ENCODE measurements at regions not wholly inside any gene's neighbourhood (a gene's known extent, or its start where the extent isn't known, plus 50 kb on each side); places are given as distances from the start of the nearest gene placed in this dataset.

DNA sequence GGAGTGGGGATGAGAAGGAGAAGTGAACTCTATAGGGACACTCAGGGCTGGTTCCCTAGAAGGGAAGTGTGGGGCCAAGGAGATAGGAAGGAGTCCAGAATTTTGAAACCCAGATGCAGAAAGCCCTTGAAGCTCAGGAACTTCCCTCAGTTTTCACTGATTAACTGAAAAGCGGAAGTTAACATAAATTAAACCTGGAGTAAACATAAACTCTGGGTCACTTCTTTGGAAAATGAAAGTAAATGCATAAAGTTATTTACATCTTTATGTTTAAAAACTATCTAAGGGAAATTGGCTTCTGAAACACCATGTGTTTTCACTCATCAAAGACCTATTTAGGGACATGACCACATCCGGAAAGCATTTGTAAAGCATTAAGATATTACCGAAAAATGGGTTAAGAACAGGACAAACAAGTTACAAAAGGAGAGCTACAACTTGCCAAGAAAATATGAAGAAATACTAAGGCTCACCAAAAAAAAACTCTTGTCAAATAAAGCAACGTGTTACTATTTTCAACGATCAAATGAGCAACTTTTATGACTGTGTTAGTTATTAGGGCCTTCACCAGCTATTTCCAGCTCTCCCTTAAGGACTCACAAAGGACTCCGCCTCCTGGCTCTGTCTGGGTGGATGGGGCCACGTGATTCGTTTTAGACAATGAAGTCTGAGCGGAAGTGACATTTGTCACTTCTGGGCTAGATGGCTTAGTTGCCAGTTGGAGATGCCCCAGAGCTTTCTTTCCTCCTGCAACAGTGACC is 439.1 kb upstream of the ZNF507 start:
- 6 to 9% methylated on average over 9 of the region's 9 CpGs for WGBS, 2 donors
- ATAC-seq (ENCODE audit: insufficient read depth, low FRiP score) = no peak

GRCh38 chr19:31907661-31908060 is 437.7 kb upstream of the ZNF507 start:
- H3K36me3 ChIP-seq (ENCODE audit: control insufficient read depth in 4 of 4, insufficient read depth in 4 of 4, low read length in 4 of 4) = no peaks in the 10 kb centered on the region
- WGBS, 2 donors = 78 to 88% methylated on average over 1 of the region's 1 CpG
- no peaks in the 10 kb centered on the region for H3K27me3 ChIP-seq (ENCODE audit: control insufficient read depth in 3 of 3, insufficient read depth in 3 of 3, low read length in 2 of 3)
- H3K4me1 ChIP-seq (ENCODE audit: control insufficient read depth in 5 of 5, insufficient read depth in 5 of 5, low read length in 5 of 5) = peaks cover 0 to 81% (median 5%) of the 10 kb centered on the region in 5 donors
- peaks cover 0 to 3% (median 0%) of the 10 kb centered on the region in 4 donors for H3K9me3 ChIP-seq (ENCODE audit: control insufficient read depth in 4 of 4, insufficient read depth in 3 of 4, low read length in 3 of 4)
- TF ChIP-seq CTCF (IDR thresholded peaks at IDR 0.05; ENCODE audit: control extremely low read depth, extremely low read depth) = no peak
- DNase-seq (peak; percentile 17 to 88 (median 75)), ATAC-seq (ENCODE audit: insufficient read depth, low FRiP score) (no peak)
- no peak overlapping the region for H3K4me3 ChIP-seq
- no peak overlapping the region for H3K9ac ChIP-seq (ENCODE audit: insufficient read depth in 1 of 2, low read length in 2 of 2)
- H3K27ac ChIP-seq (ENCODE audit: low read depth in 1 of 2, low read length in 1 of 2) = no peak overlapping the region

More for the DNA sequence above, 439.1 kb upstream of the ZNF507 start:
- H3K36me3 ChIP-seq (ENCODE audit: control insufficient read depth in 4 of 4, insufficient read depth in 4 of 4, low read length in 4 of 4) = no peaks in the 10 kb centered on the region
- no peaks in the 10 kb centered on the region for H3K27me3 ChIP-seq (ENCODE audit: control insufficient read depth in 3 of 3, insufficient read depth in 3 of 3, low read length in 2 of 3)
- no peak for TF ChIP-seq CTCF (IDR thresholded peaks at IDR 0.05; ENCODE audit: control extremely low read depth, extremely low read depth)
- H3K27ac ChIP-seq (ENCODE audit: low read depth in 1 of 2, low read length in 1 of 2) = peak overlapping the region; percentile 41 to 89
- no peak overlapping the region for H3K4me3 ChIP-seq
- peaks cover 0 to 3% (median 0%) of the 10 kb centered on the region in 4 donors for H3K9me3 ChIP-seq (ENCODE audit: control insufficient read depth in 4 of 4, insufficient read depth in 3 of 4, low read length in 3 of 4)
- DNase-seq = peak; percentile 92 to 99 (median 99)
- H3K4me1 ChIP-seq (ENCODE audit: control insufficient read depth in 5 of 5, insufficient read depth in 5 of 5, low read length in 5 of 5) = peaks cover 0 to 75% (median 5%) of the 10 kb centered on the region in 5 donors
- H3K9ac ChIP-seq (ENCODE audit: insufficient read depth in 1 of 2, low read length in 2 of 2) = no peak overlapping the region

DNA sequence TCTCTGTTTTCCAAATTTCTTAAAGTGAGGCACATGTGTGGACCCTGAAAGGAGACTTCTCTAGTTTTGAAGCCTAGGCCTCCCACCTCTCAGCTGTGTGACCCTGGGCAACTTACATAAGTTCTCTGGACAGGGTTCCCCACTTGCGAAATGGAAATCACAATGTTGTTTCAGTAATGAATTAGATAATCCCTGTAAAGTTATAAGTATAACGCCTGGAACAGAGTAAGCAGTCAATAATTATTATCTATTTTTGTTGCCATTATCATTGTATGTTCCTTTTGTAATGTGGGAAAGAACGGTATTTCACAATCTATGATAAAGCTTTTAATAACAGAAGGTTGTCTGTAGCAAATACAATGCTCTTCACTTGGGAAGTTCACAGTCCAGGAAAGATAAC is 437.3 kb upstream of the ZNF507 start:
- H3K27me3 ChIP-seq (ENCODE audit: control insufficient read depth in 3 of 3, insufficient read depth in 3 of 3, low read length in 2 of 3) = no peaks in the 10 kb centered on the region
- ATAC-seq (ENCODE audit: insufficient read depth, low FRiP score) (no peak), DNase-seq (peak; percentile 20 to 75 (median 63))
- H3K4me1 ChIP-seq (ENCODE audit: control insufficient read depth in 5 of 5, insufficient read depth in 5 of 5, low read length in 5 of 5) = peaks cover 0 to 78% (median 5%) of the 10 kb centered on the region in 5 donors
- H3K27ac ChIP-seq (ENCODE audit: low read depth in 1 of 2, low read length in 1 of 2) = no peak overlapping the region
- H3K9me3 ChIP-seq (ENCODE audit: control insufficient read depth in 4 of 4, insufficient read depth in 3 of 4, low read length in 3 of 4) = peaks cover 0 to 3% (median 0%) of the 10 kb centered on the region in 4 donors
- no peak overlapping the region for H3K9ac ChIP-seq (ENCODE audit: insufficient read depth in 1 of 2, low read length in 2 of 2)
- 81 to 82% methylated on average over 3 of the region's 3 CpGs for WGBS, 2 donors
- H3K4me3 ChIP-seq = no peak overlapping the region
- TF ChIP-seq CTCF (IDR thresholded peaks at IDR 0.05; ENCODE audit: control extremely low read depth, extremely low read depth) = no peak
- H3K36me3 ChIP-seq (ENCODE audit: control insufficient read depth in 4 of 4, insufficient read depth in 4 of 4, low read length in 4 of 4) = no peaks in the 10 kb centered on the region

All from lung (tissue), 11 donors.